ENCODE measurements at regions not wholly inside any gene's neighbourhood (a gene's known extent, or its start where the extent isn't known, plus 50 kb on each side); places are given as distances from the start of the nearest gene placed in this dataset.

DNA sequence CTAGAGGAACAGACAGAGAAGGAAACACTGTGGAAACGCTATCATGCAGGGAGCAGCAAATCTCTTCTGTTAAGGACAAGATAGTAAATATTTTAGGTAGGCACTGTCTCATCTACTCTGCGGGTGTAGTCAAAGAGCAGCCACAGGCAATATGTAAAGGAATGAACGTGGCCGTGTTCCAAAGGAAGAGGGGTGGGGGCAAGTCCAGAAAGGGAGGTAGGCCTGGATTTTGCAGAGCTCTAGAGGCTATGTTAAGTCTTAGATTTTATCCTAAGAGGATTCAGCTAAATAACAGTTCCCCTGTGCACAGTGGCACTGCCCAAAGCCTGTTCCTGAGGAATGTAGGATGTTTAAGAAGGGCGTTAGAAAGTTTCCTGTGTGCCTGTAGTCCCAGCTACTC, 161.6 kb downstream of the ACTL7B start:
- CTCF ChIA-PET, result no interaction called here
- TF ChIP-seq, protein P1, sequence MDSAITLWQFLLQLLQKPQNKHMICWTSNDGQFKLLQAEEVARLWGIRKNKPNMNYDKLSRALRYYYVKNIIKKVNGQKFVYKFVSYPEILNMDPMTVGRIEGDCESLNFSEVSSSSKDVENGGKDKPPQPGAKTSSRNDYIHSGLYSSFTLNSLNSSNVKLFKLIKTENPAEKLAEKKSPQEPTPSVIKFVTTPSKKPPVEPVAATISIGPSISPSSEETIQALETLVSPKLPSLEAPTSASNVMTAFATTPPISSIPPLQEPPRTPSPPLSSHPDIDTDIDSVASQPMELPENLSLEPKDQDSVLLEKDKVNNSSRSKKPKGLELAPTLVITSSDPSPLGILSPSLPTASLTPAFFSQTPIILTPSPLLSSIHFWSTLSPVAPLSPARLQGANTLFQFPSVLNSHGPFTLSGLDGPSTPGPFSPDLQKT (IDR thresholded peaks at IDR 0.05; ENCODE audit: borderline replicate concordance, low read depth, low read length), result no peak
- TF ChIP-seq ZBTB8A (tag by site-specific recombination; IDR thresholded peaks at IDR 0.05), result no peak
- no peak for TF ChIP-seq ZBTB21 (tag by site-specific recombination; IDR thresholded peaks at IDR 0.05)
- TF ChIP-seq ZNF610 (tag by site-specific recombination; IDR thresholded peaks at IDR 0.05; ENCODE audit: borderline replicate concordance), result no peak
- no peak for TF ChIP-seq ZNF558 (tag by site-specific recombination; IDR thresholded peaks at IDR 0.05)
- no peak for TF ChIP-seq IKZF3 (tag by site-specific recombination; IDR thresholded peaks at IDR 0.05)
- TF ChIP-seq ZNF549 (tag by site-specific recombination; IDR thresholded peaks at IDR 0.05), result no peak
- TF ChIP-seq, protein P2, sequence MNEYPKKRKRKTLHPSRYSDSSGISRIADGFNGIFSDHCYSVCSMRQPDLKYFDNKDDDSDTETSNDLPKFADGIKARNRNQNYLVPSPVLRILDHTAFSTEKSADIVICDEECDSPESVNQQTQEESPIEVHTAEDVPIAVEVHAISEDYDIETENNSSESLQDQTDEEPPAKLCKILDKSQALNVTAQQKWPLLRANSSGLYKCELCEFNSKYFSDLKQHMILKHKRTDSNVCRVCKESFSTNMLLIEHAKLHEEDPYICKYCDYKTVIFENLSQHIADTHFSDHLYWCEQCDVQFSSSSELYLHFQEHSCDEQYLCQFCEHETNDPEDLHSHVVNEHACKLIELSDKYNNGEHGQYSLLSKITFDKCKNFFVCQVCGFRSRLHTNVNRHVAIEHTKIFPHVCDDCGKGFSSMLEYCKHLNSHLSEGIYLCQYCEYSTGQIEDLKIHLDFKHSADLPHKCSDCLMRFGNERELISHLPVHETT (tag by site-specific recombination; IDR thresholded peaks at IDR 0.05), result no peak
- TF ChIP-seq ZNF776 (tag by site-specific recombination; IDR thresholded peaks at IDR 0.05; ENCODE audit: borderline replicate concordance), result no peak
- TF ChIP-seq GLI4 (tag by site-specific recombination; IDR thresholded peaks at IDR 0.05), result no peak
- TF ChIP-seq, protein P3, sequence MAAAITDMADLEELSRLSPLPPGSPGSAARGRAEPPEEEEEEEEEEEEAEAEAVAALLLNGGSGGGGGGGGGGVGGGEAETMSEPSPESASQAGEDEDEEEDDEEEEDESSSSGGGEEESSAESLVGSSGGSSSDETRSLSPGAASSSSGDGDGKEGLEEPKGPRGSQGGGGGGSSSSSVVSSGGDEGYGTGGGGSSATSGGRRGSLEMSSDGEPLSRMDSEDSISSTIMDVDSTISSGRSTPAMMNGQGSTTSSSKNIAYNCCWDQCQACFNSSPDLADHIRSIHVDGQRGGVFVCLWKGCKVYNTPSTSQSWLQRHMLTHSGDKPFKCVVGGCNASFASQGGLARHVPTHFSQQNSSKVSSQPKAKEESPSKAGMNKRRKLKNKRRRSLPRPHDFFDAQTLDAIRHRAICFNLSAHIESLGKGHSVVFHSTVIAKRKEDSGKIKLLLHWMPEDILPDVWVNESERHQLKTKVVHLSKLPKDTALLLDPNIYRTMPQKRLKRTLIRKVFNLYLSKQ (tag by site-specific recombination; IDR thresholded peaks at IDR 0.05; ENCODE audit: borderline replicate concordance), result no peak
- TF ChIP-seq ZNF830 (tag by site-specific recombination; IDR thresholded peaks at IDR 0.05; ENCODE audit: low read depth), result no peak
- TF ChIP-seq YY1 (tag by site-specific recombination; IDR thresholded peaks at IDR 0.05), result no peak
- no peak for TF ChIP-seq ZNF155 (tag by site-specific recombination; IDR thresholded peaks at IDR 0.05)
- no peak for TF ChIP-seq PRDM1 (tag by site-specific recombination; IDR thresholded peaks at IDR 0.05)
- no peak for TF ChIP-seq TRIM28 (IDR thresholded peaks at IDR 0.05; ENCODE audit: borderline replicate concordance, low read length)
- no peak for TF ChIP-seq REPIN1 (tag by site-specific recombination; IDR thresholded peaks at IDR 0.05; ENCODE audit: low read depth)
- no peaks in the 10 kb centered on the region for H3K9me3 ChIP-seq (ENCODE audit: control insufficient read depth, insufficient read depth, low read depth, low read length)
- no peak overlapping the region for H3K27ac ChIP-seq (ENCODE audit: extremely low read depth, low read depth, low read length)
- no peaks in the 10 kb centered on the region for H3K36me3 ChIP-seq (ENCODE audit: control insufficient read depth in 2 of 2, insufficient read depth in 1 of 2, low read length in 2 of 2)
- H3K4me3 ChIP-seq (ENCODE audit: low read depth, low read length), result no peak overlapping the region
- H3K4me1 ChIP-seq (ENCODE audit: control insufficient read depth, insufficient read depth, low read length), result no peaks in the 10 kb centered on the region
- POLR2A ChIA-PET, result no interaction called here

DNA sequence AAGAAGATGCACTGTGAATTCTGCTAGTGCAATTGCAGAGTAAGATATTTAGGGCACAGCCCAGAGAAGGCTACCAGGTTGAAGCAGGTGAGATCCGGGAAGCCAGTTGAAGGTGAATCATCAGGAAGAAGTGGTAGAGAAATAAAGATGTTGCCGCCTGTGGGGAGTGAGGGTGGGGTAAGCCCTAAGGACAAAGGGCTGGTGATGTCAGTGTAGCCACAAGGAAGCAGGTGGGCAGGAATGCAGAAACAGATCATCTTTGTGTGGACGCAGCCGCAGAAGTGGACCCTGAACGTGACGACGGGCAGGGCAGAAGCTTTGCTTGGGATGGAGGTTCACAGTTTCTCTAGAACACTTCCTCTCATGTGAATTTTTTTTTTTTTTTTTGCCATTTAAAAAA, 164.2 kb downstream of the ACTL7B start:
- Histone ChIP-seq H3K36me3 (ENCODE audit: control insufficient read depth in 2 of 2, insufficient read depth in 1 of 2, low read length in 2 of 2) (no peaks in the 10 kb centered on the region), H3K27ac (ENCODE audit: extremely low read depth, low read depth, low read length) (no peak overlapping the region), H3K9me3 (ENCODE audit: control insufficient read depth, insufficient read depth, low read depth, low read length) (no peaks in the 10 kb centered on the region), H3K4me3 (ENCODE audit: low read depth, low read length) (no peak overlapping the region), H3K4me1 (ENCODE audit: control insufficient read depth, insufficient read depth, low read length) (no peaks in the 10 kb centered on the region)
- POLR2A ChIA-PET, result no interaction called here
- CTCF ChIA-PET, result interaction anchor here (0.8 kb wide), 1 partner anchor 224 kb away, joined by 3 read pairs; no protein-coding TSS in a partner anchor
- TF ChIP-seq ZNF521 (tag by site-specific recombination; IDR thresholded peaks at IDR 0.05), result no peak
- TF ChIP-seq, protein P4, sequence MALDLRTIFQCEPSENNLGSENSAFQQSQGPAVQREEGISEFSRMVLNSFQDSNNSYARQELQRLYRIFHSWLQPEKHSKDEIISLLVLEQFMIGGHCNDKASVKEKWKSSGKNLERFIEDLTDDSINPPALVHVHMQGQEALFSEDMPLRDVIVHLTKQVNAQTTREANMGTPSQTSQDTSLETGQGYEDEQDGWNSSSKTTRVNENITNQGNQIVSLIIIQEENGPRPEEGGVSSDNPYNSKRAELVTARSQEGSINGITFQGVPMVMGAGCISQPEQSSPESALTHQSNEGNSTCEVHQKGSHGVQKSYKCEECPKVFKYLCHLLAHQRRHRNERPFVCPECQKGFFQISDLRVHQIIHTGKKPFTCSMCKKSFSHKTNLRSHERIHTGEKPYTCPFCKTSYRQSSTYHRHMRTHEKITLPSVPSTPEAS (tag by site-specific recombination; IDR thresholded peaks at IDR 0.05), result no peak
- TF ChIP-seq ZNF121 (tag by site-specific recombination; IDR thresholded peaks at IDR 0.05), result no peak
- TF ChIP-seq ZNF660 (tag by site-specific recombination; IDR thresholded peaks at IDR 0.05), result no peak
- no peak for TF ChIP-seq ZNF175 (tag by site-specific recombination; IDR thresholded peaks at IDR 0.05)
- no peak for TF ChIP-seq ZNF146 (tag by site-specific recombination; IDR thresholded peaks at IDR 0.05)
- no peak for TF ChIP-seq ZNF350 (tag by site-specific recombination; IDR thresholded peaks at IDR 0.05)
- TF ChIP-seq, protein P5, sequence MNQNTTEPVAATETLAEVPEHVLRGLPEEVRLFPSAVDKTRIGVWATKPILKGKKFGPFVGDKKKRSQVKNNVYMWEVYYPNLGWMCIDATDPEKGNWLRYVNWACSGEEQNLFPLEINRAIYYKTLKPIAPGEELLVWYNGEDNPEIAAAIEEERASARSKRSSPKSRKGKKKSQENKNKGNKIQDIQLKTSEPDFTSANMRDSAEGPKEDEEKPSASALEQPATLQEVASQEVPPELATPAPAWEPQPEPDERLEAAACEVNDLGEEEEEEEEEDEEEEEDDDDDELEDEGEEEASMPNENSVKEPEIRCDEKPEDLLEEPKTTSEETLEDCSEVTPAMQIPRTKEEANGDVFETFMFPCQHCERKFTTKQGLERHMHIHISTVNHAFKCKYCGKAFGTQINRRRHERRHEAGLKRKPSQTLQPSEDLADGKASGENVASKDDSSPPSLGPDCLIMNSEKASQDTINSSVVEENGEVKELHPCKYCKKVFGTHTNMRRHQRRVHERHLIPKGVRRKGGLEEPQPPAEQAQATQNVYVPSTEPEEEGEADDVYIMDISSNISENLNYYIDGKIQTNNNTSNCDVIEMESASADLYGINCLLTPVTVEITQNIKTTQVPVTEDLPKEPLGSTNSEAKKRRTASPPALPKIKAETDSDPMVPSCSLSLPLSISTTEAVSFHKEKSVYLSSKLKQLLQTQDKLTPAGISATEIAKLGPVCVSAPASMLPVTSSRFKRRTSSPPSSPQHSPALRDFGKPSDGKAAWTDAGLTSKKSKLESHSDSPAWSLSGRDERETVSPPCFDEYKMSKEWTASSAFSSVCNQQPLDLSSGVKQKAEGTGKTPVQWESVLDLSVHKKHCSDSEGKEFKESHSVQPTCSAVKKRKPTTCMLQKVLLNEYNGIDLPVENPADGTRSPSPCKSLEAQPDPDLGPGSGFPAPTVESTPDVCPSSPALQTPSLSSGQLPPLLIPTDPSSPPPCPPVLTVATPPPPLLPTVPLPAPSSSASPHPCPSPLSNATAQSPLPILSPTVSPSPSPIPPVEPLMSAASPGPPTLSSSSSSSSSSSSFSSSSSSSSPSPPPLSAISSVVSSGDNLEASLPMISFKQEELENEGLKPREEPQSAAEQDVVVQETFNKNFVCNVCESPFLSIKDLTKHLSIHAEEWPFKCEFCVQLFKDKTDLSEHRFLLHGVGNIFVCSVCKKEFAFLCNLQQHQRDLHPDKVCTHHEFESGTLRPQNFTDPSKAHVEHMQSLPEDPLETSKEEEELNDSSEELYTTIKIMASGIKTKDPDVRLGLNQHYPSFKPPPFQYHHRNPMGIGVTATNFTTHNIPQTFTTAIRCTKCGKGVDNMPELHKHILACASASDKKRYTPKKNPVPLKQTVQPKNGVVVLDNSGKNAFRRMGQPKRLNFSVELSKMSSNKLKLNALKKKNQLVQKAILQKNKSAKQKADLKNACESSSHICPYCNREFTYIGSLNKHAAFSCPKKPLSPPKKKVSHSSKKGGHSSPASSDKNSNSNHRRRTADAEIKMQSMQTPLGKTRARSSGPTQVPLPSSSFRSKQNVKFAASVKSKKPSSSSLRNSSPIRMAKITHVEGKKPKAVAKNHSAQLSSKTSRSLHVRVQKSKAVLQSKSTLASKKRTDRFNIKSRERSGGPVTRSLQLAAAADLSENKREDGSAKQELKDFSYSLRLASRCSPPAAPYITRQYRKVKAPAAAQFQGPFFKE (tag by site-specific recombination; IDR thresholded peaks at IDR 0.05; ENCODE audit: borderline replicate concordance), result no peak
- no peak for TF ChIP-seq GLI2 (tag by site-specific recombination; IDR thresholded peaks at IDR 0.05; ENCODE audit: borderline replicate concordance, low read depth)
- no peak for TF ChIP-seq FEZF1 (tag by site-specific recombination; IDR thresholded peaks at IDR 0.05)
